HG03571 (cell line): ENCODE measurements at regions not wholly inside any gene's neighbourhood (a gene's known extent, or its start where the extent isn't known, plus 50 kb on each side); places are given as distances from the start of the nearest gene placed in this dataset.

Experiments
- ATAC-seq: cut with Tn5 transposase; IDR thresholded peaks from one replicate; pipeline ENCODE4 v1.9.1; 2021; ENCODE audit not compliant: unreplicated experiment

DNA sequence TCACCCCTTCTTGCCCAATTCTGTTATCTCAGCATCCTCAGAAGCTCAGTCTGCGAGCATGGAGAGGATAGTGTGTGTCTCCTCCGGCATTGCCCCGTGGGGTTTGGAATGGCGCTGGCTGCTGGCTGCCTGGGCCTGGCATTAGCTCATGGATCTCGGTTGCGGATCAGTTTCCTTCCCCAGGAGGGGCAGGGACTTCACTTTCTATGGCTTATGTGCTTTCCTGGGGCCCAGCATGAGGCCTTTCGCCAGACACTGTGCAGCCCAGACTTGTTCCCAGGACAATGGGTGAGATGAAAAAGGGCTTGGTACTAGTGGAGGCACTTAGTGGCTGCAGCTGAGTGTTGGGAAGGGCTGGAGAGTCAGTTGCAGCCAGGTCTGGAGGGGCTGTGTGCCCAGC is 143.3 kb downstream of the GLI2 start:
- ATAC-seq, result no peak

GRCh38 chr2:120879431-120880295 is 144.0 kb downstream of the GLI2 start:
- no peak for ATAC-seq

DNA sequence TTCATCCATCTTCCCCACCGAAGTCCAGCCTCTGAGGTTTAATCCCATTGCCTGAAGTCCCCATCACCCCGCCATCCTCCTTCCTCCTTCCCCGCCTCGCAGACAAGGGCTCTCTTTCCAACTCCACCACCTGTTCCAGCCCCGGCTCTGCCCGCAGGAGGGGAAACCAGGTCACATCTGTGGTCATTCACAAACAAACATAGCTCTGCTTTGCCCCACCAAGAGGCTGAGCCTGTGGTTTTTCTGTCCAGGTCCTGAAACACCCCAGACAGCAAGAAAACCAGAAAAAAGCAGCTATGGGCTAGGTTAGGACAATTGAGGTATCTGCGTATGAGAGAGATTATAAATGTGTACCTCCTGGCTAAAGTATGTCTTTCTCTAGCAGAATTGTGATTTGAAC is 144.7 kb downstream of the GLI2 start:
- ATAC-seq, result no peak

- no peak for ATAC-seq
Measured at GRCh38 chr2:120881981-120882788, 146.5 kb downstream of the GLI2 start.

GRCh38 chr2:120883607-120884440 is 148.2 kb downstream of the GLI2 start:
- no peak for ATAC-seq

DNA sequence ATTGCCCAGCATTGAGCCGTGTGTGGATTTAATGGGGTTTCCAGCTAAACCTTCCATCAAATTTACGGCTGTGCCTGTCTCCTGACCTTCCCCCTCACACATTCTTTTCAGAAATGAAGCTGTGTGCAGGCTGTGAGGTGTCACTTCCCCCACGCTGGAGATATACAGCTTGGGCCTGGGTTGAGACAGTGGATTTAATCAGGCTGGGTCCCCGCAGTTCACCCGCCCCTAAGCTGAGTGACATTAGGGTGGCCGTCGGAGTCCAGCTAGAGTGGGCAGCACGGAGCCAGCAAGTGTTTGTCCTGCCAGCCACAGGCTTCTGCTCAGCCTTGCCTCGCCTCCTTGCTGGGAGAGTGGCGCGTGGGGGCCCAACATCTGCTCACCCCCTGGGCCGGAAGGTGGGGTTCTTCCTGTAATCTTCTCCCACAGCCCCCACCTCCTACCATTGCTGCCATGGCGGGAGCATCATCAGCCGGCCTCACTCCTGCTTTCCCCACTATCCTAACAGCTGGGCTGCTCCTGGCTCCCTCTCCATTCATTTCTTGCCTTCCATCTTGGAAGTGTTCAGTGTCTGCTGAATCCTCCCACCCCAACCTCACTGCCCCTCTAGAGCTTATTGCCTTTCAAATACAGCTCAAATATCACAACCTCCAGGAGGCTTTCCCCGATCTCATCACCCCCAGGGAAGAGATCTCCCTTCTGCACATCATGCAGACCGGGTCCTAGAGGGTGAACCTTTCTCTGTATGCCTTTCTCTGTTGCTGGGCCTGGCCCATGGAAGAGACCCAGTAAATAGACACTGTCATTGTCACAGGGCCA is 149.0 kb downstream of the GLI2 start:
- ATAC-seq, result no peak

DNA sequence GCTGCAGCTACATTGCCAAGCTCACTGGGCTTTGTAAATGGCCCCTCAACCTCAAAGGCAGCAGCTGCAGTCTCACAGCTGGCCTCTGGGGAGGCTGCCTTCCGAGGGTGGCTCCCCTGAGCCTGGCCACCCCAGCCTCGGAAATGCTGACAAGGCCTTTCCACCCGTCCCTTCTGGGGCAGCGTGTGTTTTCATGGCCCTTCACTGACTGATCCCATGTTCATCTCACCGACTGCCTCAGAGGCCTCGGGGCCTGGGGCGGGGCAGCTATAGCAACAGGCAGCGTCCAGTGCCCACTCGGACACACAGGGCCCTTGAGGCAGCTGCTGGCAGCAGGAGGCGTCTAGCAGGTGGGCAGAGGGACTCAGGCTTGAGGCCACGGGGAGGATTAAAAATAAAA is 149.7 kb downstream of the GLI2 start:
- no peak for ATAC-seq

- ATAC-seq, result no peak
Measured at GRCh38 chr2:120885749-120886148, 150.1 kb downstream of the GLI2 start.

- no peak for ATAC-seq
Measured at GRCh38 chr2:120886534-120887319, 151.1 kb downstream of the GLI2 start.

DNA sequence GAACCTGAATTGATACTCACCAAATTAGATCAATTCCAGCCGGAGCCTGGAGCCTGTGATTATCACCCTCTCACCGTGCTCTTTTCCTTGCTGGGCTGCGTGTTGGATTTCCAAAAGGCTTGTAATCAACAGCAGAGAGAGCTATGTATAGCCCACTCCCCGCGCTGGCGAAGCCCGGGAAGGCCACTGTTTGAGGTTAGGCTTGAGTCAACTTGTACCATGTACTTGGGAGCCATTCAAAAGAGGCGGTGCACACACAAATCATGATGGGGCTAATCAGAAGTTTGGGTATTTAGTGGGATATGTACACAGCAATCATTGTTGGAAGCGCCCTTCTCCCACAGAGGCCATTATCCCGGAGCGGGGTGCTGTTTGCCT is 151.6 kb downstream of the GLI2 start:
- no peak for ATAC-seq

GRCh38 chr2:120887741-120888231 is 152.1 kb downstream of the GLI2 start:
- ATAC-seq, result no peak

GRCh38 chr2:120888851-120889250 is 153.2 kb downstream of the GLI2 start:
- ATAC-seq, result no peak

- no peak for ATAC-seq
Measured at GRCh38 chr2:120889936-120890335, 154.3 kb downstream of the GLI2 start.

- ATAC-seq, result no peak
Measured at GRCh38 chr2:120890566-120891360, 155.1 kb downstream of the GLI2 start.

- no peak for ATAC-seq
Measured at GRCh38 chr2:120892271-120892966, 156.8 kb downstream of the GLI2 start.

GRCh38 chr2:120892967-120893667 is 157.4 kb downstream of the GLI2 start:
- no peak for ATAC-seq

GRCh38 chr2:120893811-120894584 is 158.3 kb downstream of the GLI2 start:
- ATAC-seq, result no peak
